ENCODE measurements at regions not wholly inside any gene's neighbourhood (a gene's known extent, or its start where the extent isn't known, plus 50 kb on each side); places are given as distances from the start of the nearest gene placed in this dataset.
"Not testable (repeated sequence)": the region's sequence is repeated elsewhere in the genome, so short reads cannot be mapped to it uniquely, and the experiment has no call there.

GRCh38 chr5:152456815-152457443 is 51.9 kb upstream of the NMUR2 start:
- DNase-seq (ENCODE audit: low read depth) = no peak

GRCh38 chr5:152462021-152462721 is 57.1 kb upstream of the NMUR2 start:
- DNase-seq (ENCODE audit: low read depth) = no peak

GRCh38 chr5:152464048-152464447 is 59.0 kb upstream of the NMUR2 start:
- no peak for DNase-seq (ENCODE audit: low read depth)

GRCh38 chr5:152465140-152465539 is 60.1 kb upstream of the NMUR2 start:
- no peak for DNase-seq (ENCODE audit: low read depth)

GRCh38 chr5:152466085-152466745 is 61.1 kb upstream of the NMUR2 start:
- DNase-seq (ENCODE audit: low read depth) = no peak

GRCh38 chr5:152470167-152470566 is 65.1 kb upstream of the NMUR2 start:
- DNase-seq (ENCODE audit: low read depth) = no peak

- no peak for DNase-seq (ENCODE audit: low read depth)
Observed at GRCh38 chr5:152472083-152472482, 67.0 kb upstream of the NMUR2 start.

GRCh38 chr5:152474961-152475360 is 69.9 kb upstream of the NMUR2 start:
- no peak for DNase-seq (ENCODE audit: low read depth)

GRCh38 chr5:152477536-152477935 is 72.5 kb upstream of the NMUR2 start:
- no peak for DNase-seq (ENCODE audit: low read depth)

- DNase-seq (ENCODE audit: low read depth) = not testable (repeated sequence)
Observed at GRCh38 chr5:152479866-152480265, 74.8 kb upstream of the NMUR2 start.

GRCh38 chr5:152480677-152481076 is 75.6 kb upstream of the NMUR2 start:
- not testable (repeated sequence) for DNase-seq (ENCODE audit: low read depth)

- DNase-seq (ENCODE audit: low read depth) = no peak
Observed at GRCh38 chr5:152487130-152487529, 82.1 kb upstream of the NMUR2 start.

GRCh38 chr5:152488869-152489268 is 83.8 kb upstream of the NMUR2 start:
- no peak for DNase-seq (ENCODE audit: low read depth)

GRCh38 chr5:152499814-152500535 is 94.9 kb upstream of the NMUR2 start:
- DNase-seq (ENCODE audit: low read depth) = no peak

GRCh38 chr5:152501294-152501693 is 96.2 kb upstream of the NMUR2 start:
- no peak for DNase-seq (ENCODE audit: low read depth)

GRCh38 chr5:152503206-152503605 is 98.1 kb upstream of the NMUR2 start:
- no peak for DNase-seq (ENCODE audit: low read depth)

GRCh38 chr5:152505442-152506042 is 100.5 kb upstream of the NMUR2 start:
- peak; percentile 4 for DNase-seq (ENCODE audit: low read depth)

- no peak for DNase-seq (ENCODE audit: low read depth)
Observed at GRCh38 chr5:152511120-152511519, 106.0 kb upstream of the NMUR2 start.

GRCh38 chr5:152511531-152512132 is 106.6 kb upstream of the NMUR2 start:
- no peak for DNase-seq (ENCODE audit: low read depth)

- DNase-seq (ENCODE audit: low read depth) = peak; percentile 1
Observed at GRCh38 chr5:152514827-152515397, 109.8 kb upstream of the NMUR2 start.

- DNase-seq (ENCODE audit: low read depth) = no peak
Observed at GRCh38 chr5:152523964-152524363, 118.9 kb upstream of the NMUR2 start.

Data from non-pigmented ciliary epithelial cell (primary cell).